ENCODE measurements at regions not wholly inside any gene's neighbourhood (a gene's known extent, or its start where the extent isn't known, plus 50 kb on each side); places are given as distances from the start of the nearest gene placed in this dataset.
"Not testable (repeated sequence)": the region's sequence is repeated elsewhere in the genome, so short reads cannot be mapped to it uniquely, and the experiment has no call there.

DNA sequence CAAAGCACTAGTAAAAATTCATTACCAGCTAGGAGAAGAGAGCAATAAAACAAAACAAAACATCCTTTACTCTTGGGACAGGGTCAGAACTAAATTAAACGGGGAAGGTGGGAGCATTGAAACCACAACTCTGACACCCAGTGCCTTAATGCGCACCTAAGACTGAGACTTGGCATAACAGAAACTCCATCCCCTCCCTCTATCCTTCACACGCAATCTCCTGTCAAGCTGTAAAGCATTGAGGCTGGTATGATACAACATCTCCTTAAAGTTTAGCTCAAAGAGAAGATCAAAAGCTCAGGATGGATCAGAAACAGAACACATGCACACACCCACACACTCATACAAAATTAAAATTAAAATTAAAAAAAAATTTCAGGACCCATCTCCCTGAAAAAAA, 951.3 kb downstream of the STIM2 start:
- TF ChIP-seq, protein P1, sequence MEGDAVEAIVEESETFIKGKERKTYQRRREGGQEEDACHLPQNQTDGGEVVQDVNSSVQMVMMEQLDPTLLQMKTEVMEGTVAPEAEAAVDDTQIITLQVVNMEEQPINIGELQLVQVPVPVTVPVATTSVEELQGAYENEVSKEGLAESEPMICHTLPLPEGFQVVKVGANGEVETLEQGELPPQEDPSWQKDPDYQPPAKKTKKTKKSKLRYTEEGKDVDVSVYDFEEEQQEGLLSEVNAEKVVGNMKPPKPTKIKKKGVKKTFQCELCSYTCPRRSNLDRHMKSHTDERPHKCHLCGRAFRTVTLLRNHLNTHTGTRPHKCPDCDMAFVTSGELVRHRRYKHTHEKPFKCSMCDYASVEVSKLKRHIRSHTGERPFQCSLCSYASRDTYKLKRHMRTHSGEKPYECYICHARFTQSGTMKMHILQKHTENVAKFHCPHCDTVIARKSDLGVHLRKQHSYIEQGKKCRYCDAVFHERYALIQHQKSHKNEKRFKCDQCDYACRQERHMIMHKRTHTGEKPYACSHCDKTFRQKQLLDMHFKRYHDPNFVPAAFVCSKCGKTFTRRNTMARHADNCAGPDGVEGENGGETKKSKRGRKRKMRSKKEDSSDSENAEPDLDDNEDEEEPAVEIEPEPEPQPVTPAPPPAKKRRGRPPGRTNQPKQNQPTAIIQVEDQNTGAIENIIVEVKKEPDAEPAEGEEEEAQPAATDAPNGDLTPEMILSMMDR (IDR thresholded peaks at IDR 0.05; ENCODE audit: insufficient read depth, low read depth, low read length, missing control alignments), result no peak
- no peak overlapping the region for H3K4me3 ChIP-seq (ENCODE audit: low read length)
- no peak for DNase-seq (ENCODE audit: low read depth)

DNA sequence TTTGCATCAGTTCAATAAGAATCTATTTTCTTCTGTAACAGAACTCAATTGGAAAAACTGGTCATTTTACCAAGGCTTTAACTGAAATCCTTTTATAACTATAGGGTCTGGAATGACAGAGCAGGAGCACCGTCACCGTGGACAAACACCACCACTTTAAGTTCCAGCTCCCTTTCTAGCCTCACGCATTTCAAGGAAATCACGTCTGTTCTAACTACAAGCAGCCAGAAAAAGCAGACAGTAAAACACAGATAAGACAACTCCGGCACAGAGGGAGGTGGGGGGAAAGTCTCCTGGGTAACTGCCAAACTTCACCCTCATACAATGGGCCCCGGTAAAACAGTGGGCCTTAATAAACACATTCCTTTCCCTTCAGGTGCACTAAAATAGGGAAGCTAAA, 952.6 kb downstream of the STIM2 start:
- not testable (repeated sequence) for H3K4me3 ChIP-seq (ENCODE audit: low read length); DNase-seq (ENCODE audit: low read depth)

DNA sequence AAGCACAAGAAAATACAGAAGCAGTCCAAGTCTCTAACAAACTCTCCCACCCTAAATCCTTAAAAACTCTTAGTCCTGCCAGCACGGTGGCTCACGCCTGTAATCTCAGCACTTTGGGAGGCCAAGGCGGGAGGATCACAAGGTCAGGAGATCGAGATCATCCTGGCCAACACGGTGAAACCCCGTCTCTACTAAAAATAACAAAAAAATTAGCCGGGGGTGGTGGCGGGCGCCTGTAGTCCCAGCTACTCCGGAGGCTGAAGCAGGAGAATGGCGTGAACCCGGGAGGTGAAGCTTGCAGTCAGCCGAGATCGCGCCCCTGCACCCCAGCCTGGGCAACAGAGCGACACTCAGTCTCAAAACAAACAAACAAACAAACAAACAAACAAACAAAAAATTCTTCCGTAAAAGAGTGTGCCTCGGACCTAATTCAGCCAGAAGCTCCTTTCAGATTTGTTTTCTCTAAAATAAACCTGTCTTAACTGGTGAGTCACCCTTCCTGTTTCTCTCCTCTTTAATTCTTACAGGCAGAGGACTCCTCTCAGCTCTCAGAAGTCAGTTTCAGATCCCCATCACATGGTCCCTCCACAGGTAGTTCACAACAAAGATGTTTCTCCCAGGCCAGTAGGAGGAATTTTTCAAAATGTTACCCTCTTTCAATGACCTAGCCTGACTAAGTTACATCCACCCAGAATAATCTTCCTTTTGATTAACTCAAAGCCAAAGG, 953.2 kb downstream of the STIM2 start:
- DNase-seq (ENCODE audit: low read depth), result peak; percentile 35
- H3K4me3 ChIP-seq (ENCODE audit: low read length), result not testable (repeated sequence)

DNA sequence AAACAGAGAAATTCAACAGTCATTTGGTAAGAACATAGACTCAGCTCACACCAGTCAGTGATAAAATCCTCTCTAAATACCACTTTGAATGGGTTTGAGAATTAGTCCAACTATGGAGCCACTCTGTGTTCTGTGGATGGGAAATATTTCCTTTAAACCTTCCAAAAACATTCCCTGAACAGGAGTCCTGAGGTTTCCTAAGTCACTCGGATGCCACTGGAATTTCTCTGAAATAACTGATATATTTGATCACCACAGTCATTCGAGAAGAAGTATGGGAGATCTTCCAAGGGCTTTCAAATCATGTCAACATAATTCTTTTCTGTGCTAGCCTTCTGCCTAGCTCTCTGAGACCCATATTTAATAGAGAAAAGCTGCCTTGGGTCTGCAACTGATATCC, 958.6 kb downstream of the STIM2 start:
- no peak for DNase-seq (ENCODE audit: low read depth)
- TF ChIP-seq, protein P1 (IDR thresholded peaks at IDR 0.05; ENCODE audit: insufficient read depth, low read depth, low read length, missing control alignments), result no peak
- H3K4me3 ChIP-seq (ENCODE audit: low read length), result no peak overlapping the region

DNA sequence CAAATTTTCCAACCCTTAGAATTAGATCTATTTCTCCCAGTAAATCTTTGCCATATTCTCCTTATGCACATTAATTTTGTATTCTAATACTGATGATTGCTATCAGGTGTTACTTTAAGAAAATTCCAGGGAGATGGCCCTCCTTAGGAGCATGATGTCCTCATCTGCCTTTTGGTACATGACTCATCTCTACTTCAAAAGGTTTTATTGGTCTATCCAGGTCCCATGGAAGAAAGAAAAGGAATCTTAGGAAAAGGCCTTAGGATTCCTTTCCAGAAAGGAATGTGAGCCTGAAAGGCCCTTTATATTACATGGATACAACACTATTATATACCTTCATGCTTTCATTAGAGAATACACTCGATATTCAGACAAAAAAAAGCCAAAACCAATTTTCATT, 968.2 kb downstream of the STIM2 start:
- TF ChIP-seq, protein P1 (IDR thresholded peaks at IDR 0.05; ENCODE audit: insufficient read depth, low read depth, low read length, missing control alignments), result no peak
- H3K4me3 ChIP-seq (ENCODE audit: low read length), result no peak overlapping the region
- peak; percentile 1 for DNase-seq (ENCODE audit: low read depth)

DNA sequence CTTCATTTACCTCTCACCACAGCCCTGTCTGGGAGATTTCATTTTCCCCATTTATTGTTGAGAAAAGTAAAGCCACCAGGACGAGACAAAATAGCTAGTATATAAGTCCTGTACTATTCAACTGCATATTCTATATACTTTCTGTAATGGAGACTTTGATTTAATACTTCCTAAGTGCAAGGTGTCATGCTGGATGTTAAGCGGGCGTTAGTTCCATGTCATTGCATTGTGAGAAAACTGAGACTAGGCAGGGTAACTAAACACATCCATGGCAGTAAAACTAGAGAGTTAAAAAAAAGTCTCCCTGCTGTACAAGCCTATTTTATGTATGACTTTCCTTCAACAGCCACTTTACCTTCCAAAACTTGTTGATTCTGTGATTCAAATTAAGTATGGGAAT, 969.6 kb downstream of the STIM2 start:
- H3K4me3 ChIP-seq (ENCODE audit: low read length), result no peak overlapping the region
- TF ChIP-seq, protein P1 (IDR thresholded peaks at IDR 0.05; ENCODE audit: insufficient read depth, low read depth, low read length, missing control alignments), result no peak
- DNase-seq (ENCODE audit: low read depth), result no peak

DNA sequence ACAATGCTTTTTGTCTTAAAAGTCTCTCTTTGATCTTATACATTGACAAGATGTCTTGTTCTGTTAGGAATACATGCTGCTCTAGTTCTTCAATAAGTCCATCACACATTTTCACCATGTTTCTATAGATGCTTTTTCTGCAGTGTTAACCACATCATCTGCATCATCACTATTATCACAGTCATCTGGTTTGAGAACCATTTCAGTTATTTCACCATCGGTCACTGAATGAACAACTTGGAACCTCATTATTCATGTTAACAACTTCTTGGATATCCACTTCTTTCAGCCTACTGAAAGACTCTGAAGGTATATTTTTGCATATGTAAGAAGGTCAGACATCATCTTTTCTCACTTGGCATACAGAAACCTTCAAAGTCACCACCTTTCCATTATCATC, 975.2 kb downstream of the STIM2 start:
- TF ChIP-seq, protein P1 (IDR thresholded peaks at IDR 0.05; ENCODE audit: insufficient read depth, low read depth, low read length, missing control alignments), result no peak

DNA sequence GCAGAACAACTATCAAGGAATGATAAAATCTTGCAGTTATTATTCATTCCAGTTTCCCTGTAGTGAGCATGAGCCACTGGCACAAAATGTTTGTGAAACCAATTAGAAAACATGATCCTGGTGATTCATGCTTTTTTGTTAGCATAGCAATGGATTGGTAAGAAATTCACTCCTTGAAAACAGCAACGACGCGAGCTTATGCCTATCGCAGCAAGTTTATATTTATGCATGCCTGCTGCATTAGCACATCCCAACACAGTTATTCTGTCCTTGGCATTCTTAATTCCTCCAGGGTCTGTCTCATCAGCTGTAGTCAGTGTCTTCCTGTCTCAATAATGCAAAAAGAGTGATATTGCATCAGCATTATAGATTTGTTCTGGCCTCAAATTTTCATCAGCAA, 975.9 kb downstream of the STIM2 start:
- TF ChIP-seq, protein P1 (IDR thresholded peaks at IDR 0.05; ENCODE audit: insufficient read depth, low read depth, low read length, missing control alignments), result no peak
- peak; percentile 18 for DNase-seq (ENCODE audit: low read depth)
- no peak overlapping the region for H3K4me3 ChIP-seq (ENCODE audit: low read length)

More for the DNA sequence above, 975.2 kb downstream of the STIM2 start:
- no peak for DNase-seq (ENCODE audit: low read depth)
- H3K4me3 ChIP-seq (ENCODE audit: low read length), result no peak overlapping the region
